GM21367 (cell line): ENCODE measurements at regions not wholly inside any gene's neighbourhood (a gene's known extent, or its start where the extent isn't known, plus 50 kb on each side); places are given as distances from the start of the nearest gene placed in this dataset.
"Not testable (repeated sequence)": the region's sequence is repeated elsewhere in the genome, so short reads cannot be mapped to it uniquely, and the experiment has no call there.

Experiments
- ATAC-seq: cut with Tn5 transposase; IDR thresholded peaks from one replicate; pipeline ENCODE4 v1.9.1; 2021; ENCODE audit not compliant: unreplicated experiment

- ATAC-seq: no peak
These were observed 652.7 kb upstream of the POM121L12 start for GRCh38 chr7:52382731-52383130.

GRCh38 chr7:52369922-52370321 lies 665.5 kb upstream of the POM121L12 start:
- no peak for ATAC-seq

DNA sequence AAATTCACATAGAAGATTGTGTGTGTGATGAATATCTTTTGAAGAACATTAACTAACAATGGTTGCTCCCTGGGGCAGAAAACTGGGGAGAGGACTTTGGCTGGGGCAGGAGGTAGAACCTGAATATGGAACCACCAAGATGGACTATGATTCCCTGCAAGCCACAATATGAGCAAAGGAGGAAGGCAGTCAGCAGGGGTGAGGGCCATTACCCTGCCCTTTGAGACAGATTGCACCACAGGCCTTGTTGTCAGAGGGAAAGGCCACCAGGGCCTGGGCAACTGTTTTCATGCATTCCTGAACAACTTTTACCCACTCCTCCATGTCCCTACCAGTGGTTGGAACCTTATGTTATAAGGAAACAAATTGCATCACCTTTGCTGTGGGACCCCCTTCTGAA lies 670.1 kb upstream of the POM121L12 start:
- ATAC-seq: no peak

- no peak for ATAC-seq
These were observed 672.9 kb upstream of the POM121L12 start for GRCh38 chr7:52362521-52362920.

- ATAC-seq: no peak
These were observed 674.9 kb upstream of the POM121L12 start for GRCh38 chr7:52360541-52360940.

GRCh38 chr7:52355053-52355452 lies 680.4 kb upstream of the POM121L12 start:
- no peak for ATAC-seq

DNA sequence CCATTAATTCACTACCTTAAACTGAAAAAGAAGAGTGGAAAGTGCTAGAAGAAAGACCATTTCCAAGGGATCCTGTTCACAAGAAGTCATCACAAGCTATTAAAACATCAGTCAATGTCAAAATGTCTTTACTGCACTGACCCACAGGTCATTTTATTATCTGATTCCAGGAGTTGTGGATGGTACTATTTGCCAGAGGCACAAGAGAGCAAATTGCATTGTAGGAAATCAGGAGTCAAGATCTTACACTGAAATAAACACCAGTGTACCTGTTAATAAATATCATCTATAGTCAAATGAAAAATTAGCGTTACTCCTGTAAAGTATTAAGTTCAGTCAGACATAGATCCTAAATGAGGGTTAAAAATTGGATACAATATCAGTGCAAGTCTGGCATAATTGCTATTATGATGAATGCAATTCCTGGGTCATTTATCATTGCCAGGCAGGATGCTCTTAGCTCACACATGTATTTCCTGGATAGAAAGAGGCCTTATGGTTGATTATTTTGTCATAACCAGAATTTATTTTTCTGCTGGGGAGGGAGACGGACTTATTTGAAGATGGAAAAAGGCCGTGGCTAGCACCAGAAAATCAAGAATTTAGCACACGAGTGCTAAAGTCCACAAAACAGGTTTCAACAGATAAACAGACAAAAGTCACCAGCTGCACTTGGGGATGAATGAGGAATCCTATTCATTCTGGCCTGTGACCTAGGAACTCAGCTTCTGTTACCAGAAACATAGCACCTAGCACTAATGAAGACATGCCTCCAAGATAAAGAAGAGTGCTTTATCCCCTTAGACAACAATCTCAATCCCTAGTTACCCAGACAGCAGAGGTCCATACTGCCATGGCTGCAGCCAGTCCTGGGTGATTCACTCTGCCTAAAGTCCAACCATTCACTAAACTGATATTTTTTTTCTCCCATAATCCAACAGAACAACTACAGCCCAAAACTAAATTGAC lies 683.1 kb upstream of the POM121L12 start:
- ATAC-seq: no peak

- no peak for ATAC-seq
These were observed 691.4 kb upstream of the POM121L12 start for GRCh38 chr7:52344015-52344414.

DNA sequence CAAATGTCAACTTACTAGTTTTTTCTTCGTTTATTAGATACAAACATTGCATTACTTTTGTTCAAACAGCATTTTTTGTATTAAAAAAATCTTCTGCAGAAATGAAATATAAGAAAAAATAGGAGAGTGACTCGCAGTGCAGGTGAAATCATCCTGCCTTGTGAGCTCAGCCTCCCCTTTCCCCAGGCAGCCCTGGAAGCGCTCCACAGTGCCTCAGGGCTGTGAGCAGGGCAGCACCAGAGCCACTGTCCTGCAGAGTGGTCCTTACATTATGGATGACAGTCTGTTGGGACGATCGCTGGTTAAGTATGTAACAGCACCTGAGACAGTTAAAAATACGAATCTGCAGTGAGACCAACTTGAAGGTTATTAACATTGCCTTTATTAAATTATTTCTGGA lies 695.4 kb upstream of the POM121L12 start:
- ATAC-seq: no peak

- ATAC-seq: not testable (repeated sequence)
These were observed 707.1 kb upstream of the POM121L12 start for GRCh38 chr7:52328328-52328727.

- no peak for ATAC-seq
These were observed 710.2 kb upstream of the POM121L12 start for GRCh38 chr7:52325237-52325636.

DNA sequence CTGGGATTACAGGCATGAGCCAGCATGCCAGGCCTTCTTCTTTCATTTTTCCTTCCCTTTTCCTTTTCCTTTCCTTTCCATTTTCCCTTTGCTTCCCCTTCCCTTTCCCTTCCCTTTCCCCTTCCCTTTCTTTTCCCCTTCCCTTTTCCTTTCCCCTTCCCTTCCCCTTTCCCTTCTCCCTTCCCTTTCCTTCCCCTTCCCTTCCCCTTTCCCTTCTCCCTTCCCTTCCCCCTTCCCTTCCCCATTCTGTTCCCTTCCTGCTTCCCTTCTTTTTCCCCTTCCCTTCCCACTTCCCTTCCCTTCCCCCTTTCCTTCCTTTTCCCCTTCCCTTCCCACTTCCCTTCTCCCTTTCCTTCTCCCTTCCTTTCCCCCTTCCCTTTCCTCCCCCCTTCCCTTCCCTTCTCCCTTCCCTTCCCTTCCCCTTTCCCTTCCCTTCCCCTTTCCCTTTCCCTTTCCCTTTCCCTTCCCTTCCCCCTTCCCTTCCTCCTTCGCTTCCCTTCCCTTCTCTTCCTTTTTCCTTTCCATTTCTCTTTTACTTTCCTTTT lies 712.2 kb upstream of the POM121L12 start:
- ATAC-seq: no peak

DNA sequence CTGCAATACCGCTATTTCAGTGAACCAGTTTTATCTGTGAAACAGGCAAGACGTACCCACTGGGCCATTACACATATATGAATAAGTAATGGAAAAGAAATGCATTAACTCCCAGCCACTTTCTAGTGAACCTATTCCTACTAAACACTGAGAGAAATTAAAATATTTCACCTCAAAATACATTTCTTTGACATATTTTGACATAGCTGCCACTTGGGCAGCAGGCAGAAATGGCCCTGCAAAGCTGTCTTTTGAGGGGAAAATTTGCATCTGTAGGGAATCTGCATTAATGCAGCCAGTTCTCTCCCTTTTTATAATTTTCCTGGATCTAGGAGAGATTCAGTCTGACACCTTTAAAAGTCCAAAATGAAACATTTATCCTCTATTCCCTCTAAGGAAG lies 714.8 kb upstream of the POM121L12 start:
- ATAC-seq: no peak

- no peak for ATAC-seq
These were observed 717.5 kb upstream of the POM121L12 start for GRCh38 chr7:52317921-52318320.

GRCh38 chr7:52311886-52312285 lies 723.5 kb upstream of the POM121L12 start:
- ATAC-seq: no peak

DNA sequence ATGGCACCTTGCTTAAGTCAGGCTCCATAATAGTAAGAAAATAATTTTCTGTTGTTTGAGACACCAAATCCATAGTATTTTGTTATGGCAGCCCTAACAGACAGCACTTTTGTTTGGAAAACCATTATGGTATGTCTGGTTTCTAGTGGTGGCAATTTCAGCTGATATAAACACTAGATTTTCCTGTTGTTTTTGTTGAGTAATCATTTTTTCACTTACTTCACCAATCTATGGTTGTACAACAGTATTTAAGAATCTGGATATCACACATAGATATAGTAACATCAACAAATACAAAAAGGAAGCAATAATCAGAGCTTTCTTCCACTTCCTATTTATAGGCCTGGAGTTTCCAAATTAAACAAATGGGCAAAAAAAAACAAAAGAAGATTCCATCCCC lies 725.8 kb upstream of the POM121L12 start:
- no peak for ATAC-seq

- no peak for ATAC-seq
These were observed 732.5 kb upstream of the POM121L12 start for GRCh38 chr7:52302765-52303520.

DNA sequence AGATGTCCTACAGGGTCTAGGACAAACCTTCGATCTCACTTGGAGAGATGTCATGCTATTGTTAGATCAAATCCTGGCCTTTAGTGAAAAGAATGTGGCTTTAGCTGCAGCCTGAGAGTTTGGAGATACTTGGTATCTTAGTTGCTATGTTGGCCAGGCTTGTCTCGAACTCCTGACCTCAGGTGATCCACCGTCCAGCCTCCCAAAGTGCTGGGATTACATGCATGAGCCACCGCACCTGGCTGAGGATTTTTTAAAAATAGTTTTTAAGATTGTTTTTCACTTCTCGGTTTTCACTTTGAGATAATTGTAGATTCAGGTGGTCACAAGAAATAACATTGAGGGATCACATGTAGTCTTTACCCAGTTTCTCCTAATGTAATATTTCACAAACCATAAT lies 738.3 kb upstream of the POM121L12 start:
- no peak for ATAC-seq

- ATAC-seq: no peak
These were observed 740.5 kb upstream of the POM121L12 start for GRCh38 chr7:52294942-52295341.

- no peak for ATAC-seq
These were observed 746.2 kb upstream of the POM121L12 start for GRCh38 chr7:52289247-52289646.

DNA sequence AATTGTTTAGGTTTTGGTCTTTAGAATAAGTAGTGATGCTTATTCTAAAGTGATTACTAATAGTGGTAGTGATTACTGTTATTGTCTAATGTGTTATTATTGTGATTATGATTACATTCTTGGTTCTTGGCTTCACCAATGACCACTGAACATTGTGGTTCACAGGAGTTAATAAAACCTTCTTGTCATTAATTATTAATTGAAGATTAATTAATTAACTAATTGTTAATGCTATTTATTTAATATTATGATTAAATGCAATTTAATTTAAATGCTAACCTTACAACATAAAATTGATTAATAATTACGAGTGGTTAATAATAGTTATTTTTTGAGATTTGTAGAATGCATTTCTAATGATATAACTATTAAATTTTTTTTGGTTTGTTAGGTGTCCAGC lies 747.7 kb upstream of the POM121L12 start:
- ATAC-seq: no peak

GRCh38 chr7:52285689-52286088 lies 749.7 kb upstream of the POM121L12 start:
- no peak for ATAC-seq
